AG04449 (cell line): ENCODE measurements at regions not wholly inside any gene's neighbourhood (a gene's known extent, or its start where the extent isn't known, plus 50 kb on each side); places are given as distances from the start of the nearest gene placed in this dataset.

Source experiments
- CTCF ChIA-PET: fragments of 350-600 bp; formaldehyde crosslinking; extraction: SDS; loops from one replicate; lab custom pipeline; 2021; ENCODE audit warnings: antibody characterized with exemption; lab: Yijun Ruan, JAX
- POLR2A ChIA-PET: fragments of 400-600, 350-600 bp; formaldehyde crosslinking; extraction: SDS; loops from one replicate; lab custom pipeline; 2020; ENCODE audit warnings: antibody characterized with exemption, inconsistent platforms; lab: Yijun Ruan, JAX
- DNase-seq: peaks from one replicate; pipeline ENCODE4 v3.0.0-alpha.2; 2010; ENCODE audit warnings: low read depth, low spot score
- H3K4me3 ChIP-seq: 2 replicates; pipeline ENCODE4 v1.5.1; 2011; ENCODE audit warnings: low read depth, mild to moderate bottlenecking, control low read depth, low read length
- TF ChIP-seq, protein P1 (sequence below): IDR thresholded peaks from one replicate; pipeline ENCODE4 v1.5.1; 2011; ENCODE audit warnings: mild to moderate bottlenecking, moderate library complexity, low read length, control low read depth, inconsistent platforms; ENCODE audit not compliant: insufficient read depth; ENCODE audit errors: missing control alignments

DNA sequence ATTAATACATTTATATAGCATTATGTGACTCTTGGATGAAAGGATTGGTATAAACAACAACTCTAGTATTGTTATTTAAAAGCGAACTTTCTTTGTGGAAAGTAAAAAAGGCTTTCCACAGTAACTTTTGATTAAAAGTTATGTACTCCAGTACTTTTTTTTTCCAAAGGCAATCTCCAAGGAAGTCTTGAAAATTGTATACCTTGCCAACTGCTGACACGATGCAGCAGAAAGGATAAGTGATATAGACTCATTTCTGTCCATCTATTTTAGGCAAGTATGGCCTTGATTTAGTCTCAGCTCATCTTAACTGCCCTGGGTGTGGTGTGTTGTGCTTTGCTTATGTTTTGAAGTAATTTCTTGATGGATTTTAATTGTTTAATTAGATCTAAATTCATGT is 79.7 kb downstream of the OTOL1 start:
- DNase-seq = no peak
- H3K4me3 ChIP-seq = no peak overlapping the region
- ChIA-PET CTCF (no interaction called here), POLR2A (no interaction called here)
- TF ChIP-seq, protein P1, sequence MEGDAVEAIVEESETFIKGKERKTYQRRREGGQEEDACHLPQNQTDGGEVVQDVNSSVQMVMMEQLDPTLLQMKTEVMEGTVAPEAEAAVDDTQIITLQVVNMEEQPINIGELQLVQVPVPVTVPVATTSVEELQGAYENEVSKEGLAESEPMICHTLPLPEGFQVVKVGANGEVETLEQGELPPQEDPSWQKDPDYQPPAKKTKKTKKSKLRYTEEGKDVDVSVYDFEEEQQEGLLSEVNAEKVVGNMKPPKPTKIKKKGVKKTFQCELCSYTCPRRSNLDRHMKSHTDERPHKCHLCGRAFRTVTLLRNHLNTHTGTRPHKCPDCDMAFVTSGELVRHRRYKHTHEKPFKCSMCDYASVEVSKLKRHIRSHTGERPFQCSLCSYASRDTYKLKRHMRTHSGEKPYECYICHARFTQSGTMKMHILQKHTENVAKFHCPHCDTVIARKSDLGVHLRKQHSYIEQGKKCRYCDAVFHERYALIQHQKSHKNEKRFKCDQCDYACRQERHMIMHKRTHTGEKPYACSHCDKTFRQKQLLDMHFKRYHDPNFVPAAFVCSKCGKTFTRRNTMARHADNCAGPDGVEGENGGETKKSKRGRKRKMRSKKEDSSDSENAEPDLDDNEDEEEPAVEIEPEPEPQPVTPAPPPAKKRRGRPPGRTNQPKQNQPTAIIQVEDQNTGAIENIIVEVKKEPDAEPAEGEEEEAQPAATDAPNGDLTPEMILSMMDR = no peak

DNA sequence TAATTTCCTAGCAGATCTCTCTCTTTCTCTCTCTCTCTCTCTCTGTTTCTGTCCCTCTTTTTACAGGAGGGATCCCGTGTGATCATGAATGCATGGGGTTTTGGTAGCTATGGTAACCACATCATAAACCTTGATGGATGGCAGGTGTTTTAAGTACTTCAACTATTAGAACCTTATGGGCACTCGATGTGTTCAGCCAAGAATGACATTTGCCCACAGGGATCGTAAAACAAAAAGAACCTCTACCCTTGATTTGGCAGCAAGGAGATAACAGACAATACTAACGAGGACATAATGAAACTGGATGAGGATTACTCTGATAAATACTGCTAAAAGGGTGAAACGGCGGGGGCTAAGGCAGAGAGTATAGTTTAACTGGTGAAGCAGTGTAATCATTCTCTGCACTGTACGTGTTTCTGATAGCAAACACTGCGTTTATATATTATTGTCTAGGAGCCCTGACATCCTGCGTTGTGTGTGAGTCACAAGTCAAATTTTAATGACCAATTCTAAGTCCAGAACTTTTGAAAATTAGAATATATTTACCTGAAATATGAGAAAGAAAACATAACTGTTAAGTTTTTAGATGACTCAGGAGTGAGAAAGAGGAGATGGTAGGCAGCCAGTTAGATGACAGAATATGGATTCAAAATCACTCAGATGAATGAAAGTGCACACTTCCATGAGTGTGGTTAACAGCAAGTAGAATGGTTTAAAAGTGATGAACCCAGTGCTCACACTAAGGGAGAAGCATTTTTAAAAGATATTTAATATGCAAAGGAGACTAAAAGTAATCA is 80.3 kb downstream of the OTOL1 start:
- CTCF ChIA-PET = no interaction called here
- POLR2A ChIA-PET = no interaction called here
- no peak overlapping the region for H3K4me3 ChIP-seq
- no peak for DNase-seq
- TF ChIP-seq, protein P1 = no peak

DNA sequence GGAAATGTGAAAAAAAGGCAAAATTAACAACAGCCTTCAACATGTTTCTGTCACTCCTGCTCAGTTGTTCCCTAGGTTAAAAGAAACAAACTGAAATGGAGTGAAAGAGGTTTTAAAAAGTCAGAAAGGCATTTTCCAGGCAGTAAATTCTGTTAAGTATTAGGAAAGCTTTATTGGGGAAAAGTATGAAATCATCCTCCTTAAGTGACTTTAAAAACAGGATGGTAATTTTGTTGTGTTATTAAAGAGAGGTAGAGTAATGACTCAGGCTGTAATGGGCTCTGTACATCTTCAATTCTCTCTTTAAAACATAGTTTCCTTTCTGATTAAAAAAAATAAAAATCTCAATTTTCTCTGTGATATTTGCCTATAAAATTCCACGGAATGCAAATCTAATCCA is 81.1 kb downstream of the OTOL1 start:
- H3K4me3 ChIP-seq = no peak overlapping the region
- TF ChIP-seq, protein P1 = no peak
- DNase-seq = no peak
- POLR2A ChIA-PET = no interaction called here
- CTCF ChIA-PET = interaction anchor here (0.8 kb wide), 1 partner anchor 16 kb away, joined by 3 read pairs; no protein-coding TSS in a partner anchor

DNA sequence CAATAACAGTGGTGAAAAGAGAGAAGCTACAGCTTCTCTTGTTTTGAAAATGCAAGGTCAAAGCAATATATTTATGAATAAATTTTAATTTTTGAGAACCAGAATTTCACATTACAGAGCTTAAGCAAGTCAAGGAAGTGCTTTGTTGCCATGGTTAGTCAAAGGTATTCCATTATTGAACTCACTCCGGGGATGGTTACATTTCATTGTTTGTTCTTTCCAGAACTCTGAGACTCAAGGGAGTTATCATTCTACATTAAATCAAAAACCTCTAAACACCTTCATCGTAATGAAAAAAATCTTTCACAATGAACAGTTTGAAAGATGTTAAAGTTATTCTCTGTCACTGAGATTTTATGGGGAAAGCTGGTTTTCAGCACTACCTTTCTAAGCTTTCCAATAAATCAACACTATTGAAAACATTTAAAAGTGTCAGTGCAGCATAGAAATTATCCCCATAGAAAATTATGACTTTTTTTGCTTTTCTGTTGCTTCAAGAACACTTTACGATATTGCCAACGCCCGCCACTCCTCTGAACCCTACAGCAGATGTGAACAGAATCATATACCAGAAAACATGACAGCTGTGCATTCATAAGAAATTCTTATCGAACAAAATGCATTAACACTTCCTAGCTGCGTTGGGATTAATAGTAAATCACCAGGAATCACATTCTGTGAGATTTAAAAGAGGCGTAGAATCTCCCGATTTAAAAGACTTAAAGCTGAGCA is 83.0 kb downstream of the OTOL1 start:
- no peak for DNase-seq
- TF ChIP-seq, protein P1 = no peak
- ChIA-PET CTCF (no interaction called here), POLR2A (no interaction called here)
- no peak overlapping the region for H3K4me3 ChIP-seq

DNA sequence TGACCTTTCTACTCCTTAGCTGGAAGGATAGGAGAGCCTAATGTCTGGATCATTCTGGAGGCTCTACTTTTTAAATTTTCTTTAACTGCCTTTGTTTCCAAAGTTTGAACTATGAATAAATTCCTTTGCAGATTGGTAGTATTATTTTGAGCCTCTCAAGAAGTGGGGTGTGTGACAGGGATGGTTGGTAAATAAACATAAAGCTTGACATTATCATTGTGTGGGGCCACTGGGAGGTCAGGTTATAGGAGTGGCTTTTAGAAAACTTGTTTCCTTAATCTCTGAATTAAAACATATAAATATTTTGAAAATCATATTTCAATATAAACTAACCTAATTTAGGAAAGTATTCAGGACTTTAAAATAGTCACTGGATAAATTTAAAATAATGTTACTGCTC is 89.3 kb downstream of the OTOL1 start:
- ChIA-PET CTCF (no interaction called here), POLR2A (no interaction called here)
- H3K4me3 ChIP-seq = no peak overlapping the region
- DNase-seq = no peak
- TF ChIP-seq, protein P1 = no peak

DNA sequence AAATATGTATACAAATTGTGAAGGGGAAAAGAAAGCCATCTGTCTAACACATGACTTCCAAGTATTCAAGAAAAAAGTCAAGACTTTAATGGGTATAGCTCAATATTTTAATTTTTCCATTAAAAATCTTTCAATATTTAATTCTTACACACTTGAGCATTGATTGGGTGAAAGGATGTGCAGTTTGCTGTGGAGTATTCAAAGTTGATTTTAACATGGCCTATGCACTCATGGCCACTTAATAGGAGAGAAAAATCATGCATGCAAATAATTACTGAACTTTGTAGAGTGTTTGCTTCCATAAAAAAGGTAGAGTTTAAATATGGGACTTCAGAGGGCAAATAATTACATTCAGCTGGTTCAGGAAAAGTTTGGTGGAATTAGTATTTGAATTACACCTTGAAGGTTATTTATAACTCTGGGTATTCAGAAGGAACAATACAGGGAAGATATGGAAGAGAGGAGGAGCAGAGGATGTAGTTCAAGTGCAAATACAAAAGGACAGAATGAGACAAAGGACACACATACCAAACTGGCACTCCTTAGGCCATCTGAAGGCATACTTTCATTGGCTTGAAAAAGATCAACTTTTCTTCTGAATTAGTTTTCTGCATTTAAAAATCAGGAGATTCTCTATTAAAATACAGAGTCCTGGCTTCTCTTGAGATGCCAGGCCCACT is 90.1 kb downstream of the OTOL1 start:
- DNase-seq = no peak
- CTCF ChIA-PET = no interaction called here
- TF ChIP-seq, protein P1 = no peak
- H3K4me3 ChIP-seq = no peak overlapping the region
- POLR2A ChIA-PET = no interaction called here
